Upper lobe of right lung (tissue), 1 donor: ENCODE measurements at regions not wholly inside any gene's neighbourhood (a gene's known extent, or its start where the extent isn't known, plus 50 kb on each side); places are given as distances from the start of the nearest gene placed in this dataset.

Source experiments
- ATAC-seq: fragments of 200-7000 bp; cut with Tn5 transposase; one replicate; pipeline ENCODE4 v1.9.1; 2020; ENCODE audit warnings: mild to moderate bottlenecking, moderate library complexity
- DNase-seq: peaks from one replicate; pipeline ENCODE4 v3.0.0-alpha.2; 2020
- H3K27ac ChIP-seq: fragments of 200-600 bp; one replicate; pipeline ENCODE4 v1.8.0; 2022
- H3K27me3 ChIP-seq: fragments of 200-600 bp; one replicate; pipeline ENCODE4 v1.8.0; 2022; ENCODE audit warnings: mild to moderate bottlenecking
- H3K36me3 ChIP-seq: fragments of 200-600 bp; one replicate; pipeline ENCODE4 v1.8.0; 2022
- H3K4me1 ChIP-seq: fragments of 200-600 bp; one replicate; pipeline ENCODE4 v1.8.0; 2022
- H3K4me3 ChIP-seq: fragments of 200-600 bp; one replicate; pipeline ENCODE4 v1.8.0; 2022; ENCODE audit warnings: mild to moderate bottlenecking
- H3K9me3 ChIP-seq: fragments of 200-600 bp; one replicate; pipeline ENCODE4 v1.8.0; 2022
- CTCF ChIP-seq: fragments of 200-600 bp; IDR thresholded peaks from one replicate; pipeline ENCODE4 v1.8.0; 2022; ENCODE audit warnings: antibody characterized with exemption
- intact Hi-C: fragments of 100-400 bp; cut with DNase I; formaldehyde crosslinking; loops from one replicate; pipeline ENCODE4 v1.11.0; 2022
- donor health status: DM: no; HTN: yes; CAD: no; lungs with severe emphysema.

DNA sequence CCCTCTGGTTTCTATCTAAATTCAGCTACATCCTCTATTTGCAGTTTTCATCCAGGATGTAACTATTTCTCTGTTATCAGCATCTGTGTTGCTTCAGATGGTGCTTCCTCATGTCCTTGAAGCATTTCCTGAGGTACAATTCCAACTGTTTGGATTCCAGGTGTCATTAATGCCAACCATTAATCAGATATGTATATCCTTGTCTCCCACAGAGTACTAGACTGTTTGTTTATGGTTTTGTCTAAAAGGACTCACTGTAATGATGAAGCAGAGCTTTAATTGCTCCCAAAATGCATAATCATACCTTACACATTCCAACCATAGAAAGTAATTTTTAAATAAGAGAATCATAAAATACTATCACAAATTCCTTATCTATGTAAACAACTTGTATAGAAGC, 288.5 kb upstream of the MME start:
- no peak for DNase-seq
- TF ChIP-seq CTCF, result no peak
- Histone ChIP-seq H3K36me3 (no peaks in the 10 kb centered on the region), H3K4me1 (peaks cover 3% of the 10 kb centered on the region), H3K27ac (no peak overlapping the region), H3K9me3 (no peaks in the 10 kb centered on the region), H3K27me3 (no peaks in the 10 kb centered on the region), H3K4me3 (no peak overlapping the region)
- intact Hi-C loops, result no loop called here
- ATAC-seq, result no peak

DNA sequence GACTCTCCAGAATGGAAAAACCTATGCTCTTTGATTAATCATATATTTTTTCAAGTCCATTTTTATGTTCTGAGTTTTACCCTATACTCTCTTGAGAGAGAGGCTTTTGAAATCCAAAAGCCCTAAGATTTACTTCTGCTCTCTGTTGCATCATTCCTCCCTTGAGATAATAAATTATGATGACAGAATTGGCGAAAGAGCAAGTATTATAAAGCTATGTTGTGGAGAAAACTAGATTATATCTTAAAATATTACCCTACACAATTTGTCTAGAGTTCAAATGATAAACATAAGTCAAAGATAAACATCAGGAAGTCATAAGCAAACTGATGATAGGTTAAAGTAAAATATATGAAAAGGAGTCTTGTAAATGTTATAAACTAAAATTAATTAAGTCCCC, 293.4 kb upstream of the MME start:
- intact Hi-C loops, result no loop called here
- no peaks in the 10 kb centered on the region for H3K4me1 ChIP-seq
- TF ChIP-seq CTCF, result no peak
- no peak overlapping the region for H3K4me3 ChIP-seq
- no peak overlapping the region for H3K27ac ChIP-seq
- H3K9me3 ChIP-seq, result no peaks in the 10 kb centered on the region
- ATAC-seq (no peak), DNase-seq (no peak)
- no peaks in the 10 kb centered on the region for H3K36me3 ChIP-seq
- H3K27me3 ChIP-seq, result no peaks in the 10 kb centered on the region

GRCh38 chr3:154783521-154783931, 296.6 kb upstream of the MME start:
- Histone ChIP-seq H3K36me3 (no peaks in the 10 kb centered on the region), H3K4me1 (no peaks in the 10 kb centered on the region), H3K9me3 (no peaks in the 10 kb centered on the region), H3K4me3 (no peak overlapping the region), H3K27me3 (no peaks in the 10 kb centered on the region), H3K27ac (peak overlapping the region; percentile 40)
- no peak for DNase-seq
- intact Hi-C loops, result no loop called here
- TF ChIP-seq CTCF, result no peak
- ATAC-seq, result peak; percentile 80

DNA sequence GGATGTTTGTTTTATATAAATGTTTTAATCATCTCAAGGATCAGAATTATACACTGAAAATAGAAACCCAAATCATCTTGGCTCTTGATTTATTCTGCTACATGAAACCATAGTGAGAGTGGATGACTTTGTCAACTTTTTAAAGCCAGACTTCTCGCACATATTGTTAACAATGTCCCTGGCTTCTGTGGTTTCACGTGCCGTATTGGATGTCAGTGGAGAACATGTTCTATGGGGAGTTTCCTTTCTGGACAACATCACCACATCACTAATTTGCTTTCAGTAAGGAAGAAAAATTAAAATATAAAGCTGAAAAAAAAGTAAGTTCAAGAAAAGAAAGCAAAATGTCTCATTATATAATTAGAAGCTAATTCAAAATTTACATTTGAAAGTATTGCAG, 297.1 kb upstream of the MME start:
- Histone ChIP-seq H3K9me3 (no peaks in the 10 kb centered on the region), H3K4me1 (no peaks in the 10 kb centered on the region), H3K27me3 (no peaks in the 10 kb centered on the region), H3K36me3 (no peaks in the 10 kb centered on the region), H3K27ac (peak overlapping the region; percentile 53), H3K4me3 (no peak overlapping the region)
- DNase-seq, result no peak
- TF ChIP-seq CTCF, result no peak
- intact Hi-C loops, result no loop called here
- no peak for ATAC-seq

DNA sequence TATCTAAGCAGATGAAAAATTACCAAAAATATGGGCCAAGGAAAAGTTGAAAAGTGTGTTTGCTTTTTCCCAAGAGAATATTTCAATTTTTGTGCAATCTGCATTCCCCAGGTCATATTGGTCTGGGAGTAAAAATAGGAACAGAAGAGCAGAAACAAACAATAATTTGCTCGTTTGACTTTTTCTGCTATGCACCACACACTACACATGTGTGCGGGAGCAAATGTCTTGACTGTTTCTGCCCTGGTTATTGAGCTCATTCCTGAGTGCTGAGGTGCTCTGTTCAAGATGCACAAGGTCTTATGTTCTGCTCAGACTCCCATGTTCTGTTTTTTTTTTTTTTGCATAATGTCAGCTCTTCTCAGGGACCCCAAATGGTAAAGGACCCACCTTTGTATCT, 298.0 kb upstream of the MME start:
- Histone ChIP-seq H3K9me3 (no peaks in the 10 kb centered on the region), H3K27ac (peak overlapping the region; percentile 53), H3K36me3 (no peaks in the 10 kb centered on the region), H3K4me3 (no peak overlapping the region), H3K27me3 (no peaks in the 10 kb centered on the region), H3K4me1 (no peaks in the 10 kb centered on the region)
- intact Hi-C loops, result no loop called here
- TF ChIP-seq CTCF, result no peak
- ATAC-seq, result no peak
- no peak for DNase-seq

DNA sequence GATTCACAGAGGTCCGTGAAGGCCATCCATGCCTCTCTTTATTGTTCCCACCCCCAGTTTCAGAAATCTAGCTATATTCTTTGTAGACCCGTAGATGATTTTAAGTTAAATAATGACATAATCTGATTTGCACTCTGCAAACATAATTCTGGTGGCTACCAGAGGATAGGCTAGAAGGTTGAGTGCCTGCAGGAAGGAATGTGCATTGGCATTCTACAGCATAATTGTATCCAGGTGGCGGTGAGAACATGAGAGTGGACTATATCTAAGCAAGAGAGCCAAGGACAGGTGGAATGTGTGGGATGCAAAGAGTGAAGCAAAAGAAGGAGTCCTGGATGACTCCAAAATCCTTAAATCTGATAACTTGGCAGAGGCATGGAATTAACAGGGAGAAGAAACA, 298.5 kb upstream of the MME start:
- no peaks in the 10 kb centered on the region for H3K4me1 ChIP-seq
- intact Hi-C loops, result no loop called here
- H3K27ac ChIP-seq, result no peak overlapping the region
- H3K4me3 ChIP-seq, result no peak overlapping the region
- ATAC-seq (no peak), DNase-seq (no peak)
- H3K9me3 ChIP-seq, result no peaks in the 10 kb centered on the region
- no peaks in the 10 kb centered on the region for H3K27me3 ChIP-seq
- H3K36me3 ChIP-seq, result no peaks in the 10 kb centered on the region
- no peak for TF ChIP-seq CTCF
